Femur (tissue), 1 donor: ENCODE measurements at regions not wholly inside any gene's neighbourhood (a gene's known extent, or its start where the extent isn't known, plus 50 kb on each side); places are given as distances from the start of the nearest gene placed in this dataset.
A peak's percentile ranks its signal among the peaks of the same experiment; 100 is the strongest.

Experiments
- DNase-seq: peaks from one replicate; pipeline ENCODE4 v3.0.0-alpha.2; 2017

DNA sequence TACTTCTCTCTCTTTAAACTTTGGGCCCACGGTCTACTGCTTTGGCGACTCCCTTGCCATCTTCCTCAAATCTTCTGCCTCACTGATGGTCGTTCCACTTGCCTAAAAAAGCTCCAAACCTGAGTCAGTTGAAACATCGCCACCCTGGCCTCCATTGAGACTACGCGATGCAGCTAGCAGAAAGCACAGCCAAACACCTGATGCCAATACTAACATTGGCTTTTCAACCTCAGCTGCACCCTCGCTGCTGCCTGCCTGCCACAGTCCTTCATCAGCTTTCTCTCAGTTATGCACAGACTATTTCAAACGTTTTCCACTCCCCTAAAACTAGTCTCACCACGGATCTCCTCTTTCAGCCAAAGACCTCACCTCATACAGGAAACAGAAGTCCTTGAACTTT is 214.2 kb upstream of the TMCO5A start:
- no peak for DNase-seq

DNA sequence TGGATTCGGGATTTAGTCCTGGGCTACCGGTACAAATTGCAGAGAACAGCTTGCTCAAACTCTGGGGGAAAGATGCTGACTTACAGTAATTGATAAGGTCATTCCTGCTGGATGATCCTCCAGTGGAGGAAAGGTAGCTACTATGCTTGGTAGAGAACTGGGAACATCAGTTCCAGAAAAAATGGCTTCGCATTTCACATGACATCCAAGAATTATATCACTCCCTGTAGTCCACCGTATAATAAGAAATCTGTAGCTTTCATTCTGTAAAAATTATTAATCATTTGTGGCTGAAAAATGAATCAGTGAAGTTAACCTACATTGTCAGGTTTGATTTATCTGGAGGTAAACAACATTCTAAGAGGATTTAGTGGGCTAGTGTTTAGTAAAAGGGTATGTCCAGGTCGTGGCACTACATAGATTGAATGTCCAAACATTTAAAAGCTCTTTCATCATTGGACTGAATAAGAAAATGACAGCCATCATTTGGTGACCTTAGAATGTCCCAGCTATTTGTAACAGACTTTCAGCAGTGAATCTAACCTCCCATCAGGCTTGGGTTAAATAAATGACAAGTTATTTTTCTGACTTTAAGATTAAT is 203.2 kb upstream of the TMCO5A start:
- no peak for DNase-seq

DNA sequence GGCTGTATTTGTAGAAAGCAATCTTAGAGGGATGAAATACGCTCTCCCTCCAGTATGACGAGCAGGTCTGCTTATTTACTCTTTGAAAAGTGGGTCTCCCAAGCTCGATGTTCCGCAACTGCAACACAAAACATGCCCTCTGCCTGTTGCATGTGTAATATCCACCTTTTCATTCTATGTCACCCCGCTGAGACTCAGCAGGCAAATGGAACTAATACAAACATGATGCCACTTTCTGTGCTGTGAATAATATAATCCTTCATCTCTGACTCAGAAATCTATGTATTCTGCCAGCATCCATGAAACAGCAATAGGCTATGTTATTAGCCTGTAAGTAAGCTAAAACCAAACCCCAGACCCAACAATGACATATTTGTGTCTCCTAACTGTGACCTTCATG is 200.8 kb upstream of the TMCO5A start:
- no peak for DNase-seq

DNA sequence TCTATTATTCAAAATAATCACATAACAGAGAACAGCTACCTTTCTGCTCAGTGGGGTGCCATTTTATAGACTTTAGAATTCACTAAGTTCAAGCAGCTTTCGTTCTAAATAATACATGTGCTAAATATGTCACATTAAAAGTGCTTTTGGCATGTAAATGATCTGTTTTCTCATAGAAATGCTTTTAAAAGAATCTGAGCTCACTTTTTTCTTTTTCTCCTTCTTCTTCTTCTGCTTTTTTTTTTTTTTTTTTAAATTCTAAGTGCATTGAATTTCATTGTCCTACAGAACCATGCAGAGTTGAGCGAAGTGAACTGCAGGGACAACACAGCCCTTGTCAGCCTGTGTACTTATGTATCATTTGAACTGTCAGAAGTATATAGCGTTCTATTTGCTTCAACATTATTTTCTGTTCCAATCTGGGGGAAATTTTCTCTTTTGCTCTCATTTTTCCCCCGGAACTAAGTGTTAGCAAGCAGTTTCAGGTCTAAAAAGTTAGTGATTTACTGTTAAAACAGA is 193.8 kb upstream of the TMCO5A start:
- DNase-seq, result no peak

DNA sequence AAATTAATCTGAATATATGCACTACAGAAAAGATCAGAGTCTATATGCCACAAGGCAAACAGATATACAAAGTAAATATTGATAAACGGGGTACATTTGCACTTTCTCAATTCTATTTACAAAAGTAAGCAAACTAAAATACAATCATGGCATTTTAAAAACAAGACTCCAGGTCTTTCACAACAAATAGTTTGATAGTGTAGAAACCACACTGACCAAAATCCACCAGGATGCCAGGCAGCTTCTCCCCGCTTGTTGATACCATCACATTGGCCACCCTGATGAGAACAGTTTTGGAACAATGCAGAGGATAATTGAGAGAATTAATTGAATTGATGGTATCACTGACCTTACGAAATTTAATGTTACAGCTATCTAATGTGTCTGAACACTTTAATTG is 190.6 kb upstream of the TMCO5A start:
- no peak for DNase-seq

DNA sequence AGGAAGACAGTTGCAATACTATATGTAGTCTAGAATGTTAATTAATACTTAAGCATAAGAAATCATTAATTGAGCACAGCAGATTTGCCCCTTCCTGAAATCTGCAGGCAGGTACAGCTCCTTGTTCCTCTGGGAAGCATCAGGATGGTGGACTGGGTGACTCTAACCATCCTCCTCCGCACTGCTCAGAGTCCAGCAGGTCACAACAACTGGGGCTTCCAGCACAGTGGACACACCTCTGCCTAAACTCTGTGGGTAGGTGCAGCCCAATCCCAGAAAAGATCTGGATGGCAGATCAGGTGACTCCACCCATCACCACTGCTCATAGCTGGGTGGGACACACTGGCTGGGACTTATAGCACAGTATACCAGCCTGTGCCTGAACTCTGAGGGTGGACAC is 189.9 kb upstream of the TMCO5A start:
- no peak for DNase-seq

DNA sequence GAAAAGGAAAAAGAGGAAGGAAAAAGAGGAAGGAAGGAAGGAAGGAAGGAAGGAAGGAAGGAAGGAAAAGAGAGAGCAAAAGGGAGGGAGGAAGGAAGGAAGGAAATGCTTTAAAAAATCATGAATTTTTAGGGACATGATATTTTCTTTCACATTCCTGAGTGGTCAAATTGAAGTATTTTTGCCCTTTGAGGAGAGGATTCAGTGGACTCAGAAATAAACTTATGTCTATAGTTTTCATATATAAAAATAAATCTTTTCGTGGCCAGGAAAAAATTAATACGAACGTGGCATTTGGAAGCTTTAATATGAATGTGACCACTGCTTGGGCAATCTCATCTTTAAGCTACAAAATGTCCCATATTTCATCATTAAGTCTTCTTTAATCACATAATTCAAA is 183.0 kb upstream of the TMCO5A start:
- DNase-seq, result no peak

DNA sequence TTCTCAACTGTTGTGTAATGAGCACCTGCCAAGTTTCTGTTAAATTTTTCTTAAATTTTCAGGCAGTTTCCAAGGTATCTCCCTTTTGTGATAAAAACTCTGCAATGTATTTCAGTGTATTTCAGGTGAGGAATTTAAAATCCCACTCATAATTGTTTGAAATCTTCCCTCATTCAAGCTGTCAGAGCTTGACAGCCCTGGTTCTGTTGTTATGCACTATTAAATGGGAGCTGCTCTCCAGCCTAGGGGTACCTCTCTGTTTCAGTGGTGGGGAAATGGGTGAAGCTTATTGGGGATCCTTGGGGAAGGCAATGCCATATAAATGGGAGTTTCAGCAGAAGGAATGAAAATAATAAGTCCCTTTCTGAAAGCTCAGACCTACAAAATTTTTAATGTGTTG is 178.0 kb upstream of the TMCO5A start:
- no peak for DNase-seq

DNA sequence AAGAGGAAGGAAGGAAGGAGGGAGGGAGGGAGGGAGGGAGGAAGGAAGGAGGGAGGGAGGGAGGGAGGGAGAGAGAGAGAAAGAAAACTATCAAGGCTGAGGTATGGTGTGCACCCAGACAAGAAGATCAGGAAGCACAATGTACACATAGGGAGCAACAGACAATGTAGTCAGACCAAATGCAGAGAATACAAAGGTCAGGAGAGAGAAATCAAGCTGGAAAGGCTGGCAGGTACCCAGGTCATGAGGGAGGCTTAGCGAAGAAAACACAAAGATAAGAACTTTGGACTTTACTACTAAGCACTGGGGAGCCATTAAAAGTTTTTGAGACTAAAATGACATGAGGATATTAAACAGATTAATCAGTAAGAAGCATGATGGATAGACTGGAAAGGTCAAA is 176.0 kb upstream of the TMCO5A start:
- no peak for DNase-seq

DNA sequence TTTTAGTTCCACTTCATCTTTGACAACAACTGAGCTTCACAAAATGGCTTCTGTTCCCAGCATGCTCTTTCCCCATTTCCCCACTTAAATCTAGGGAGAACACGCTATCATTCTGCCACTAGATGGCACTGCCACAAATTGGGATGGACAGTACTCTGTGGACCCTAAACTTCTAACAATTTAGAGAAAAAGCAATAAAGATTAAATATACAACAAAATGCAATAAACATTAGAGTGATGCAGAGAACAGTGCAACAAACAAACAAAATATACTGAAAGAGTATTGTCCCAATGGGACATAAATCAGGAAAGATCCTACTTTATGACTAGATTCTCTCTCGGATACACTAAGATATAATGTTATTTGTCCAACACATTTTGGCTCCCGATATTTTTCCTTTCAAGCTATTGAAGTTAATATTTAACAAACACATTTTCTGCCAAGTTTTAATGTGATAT is 169.7 kb upstream of the TMCO5A start:
- peak; percentile 28 for DNase-seq

DNA sequence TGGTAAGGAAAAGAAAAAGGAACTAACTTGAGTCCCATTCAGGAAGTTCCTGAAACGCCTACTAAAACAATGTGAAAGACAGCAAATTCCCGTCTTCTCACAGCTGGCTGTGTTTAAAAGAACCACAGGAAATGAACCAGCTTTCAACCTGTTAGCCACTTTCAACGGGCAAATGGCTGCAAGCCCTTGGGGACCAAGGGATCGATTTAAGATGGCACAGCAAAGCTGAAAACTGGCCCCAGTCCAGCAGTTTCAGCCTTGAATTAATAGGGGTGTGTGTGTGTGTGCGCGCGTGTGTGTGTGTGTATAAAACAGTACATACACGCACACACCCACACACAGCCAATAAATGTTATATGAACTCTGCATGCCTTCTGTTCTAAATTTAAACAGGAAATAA is 168.7 kb upstream of the TMCO5A start:
- no peak for DNase-seq

DNA sequence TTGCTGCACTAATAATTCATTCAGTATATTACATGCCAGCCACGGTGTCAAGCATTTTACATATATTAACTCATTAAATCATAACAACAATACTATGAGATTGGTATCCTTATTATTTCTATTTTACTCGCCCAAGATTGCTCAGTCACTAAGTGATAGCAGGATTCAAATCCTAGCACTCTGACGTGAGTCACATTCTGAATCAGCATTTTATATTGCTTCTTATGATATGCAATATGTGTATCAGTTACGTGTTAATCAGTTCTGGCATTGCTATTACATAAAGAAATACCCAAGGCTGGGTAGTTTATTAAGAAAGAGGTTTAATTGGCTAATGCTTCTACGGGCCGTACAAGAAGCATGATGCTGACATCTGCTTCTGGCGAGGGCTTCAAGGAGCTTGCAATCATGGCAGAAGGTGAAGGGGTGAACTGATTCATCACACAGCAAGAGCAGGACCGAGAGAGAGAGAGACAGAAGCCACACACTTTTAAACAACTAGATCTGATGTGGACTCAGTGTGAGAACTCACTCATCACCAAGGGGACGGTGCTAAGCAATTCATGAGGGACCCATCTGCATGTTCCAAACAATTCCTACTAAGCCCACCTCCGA is 166.5 kb upstream of the TMCO5A start:
- no peak for DNase-seq

DNA sequence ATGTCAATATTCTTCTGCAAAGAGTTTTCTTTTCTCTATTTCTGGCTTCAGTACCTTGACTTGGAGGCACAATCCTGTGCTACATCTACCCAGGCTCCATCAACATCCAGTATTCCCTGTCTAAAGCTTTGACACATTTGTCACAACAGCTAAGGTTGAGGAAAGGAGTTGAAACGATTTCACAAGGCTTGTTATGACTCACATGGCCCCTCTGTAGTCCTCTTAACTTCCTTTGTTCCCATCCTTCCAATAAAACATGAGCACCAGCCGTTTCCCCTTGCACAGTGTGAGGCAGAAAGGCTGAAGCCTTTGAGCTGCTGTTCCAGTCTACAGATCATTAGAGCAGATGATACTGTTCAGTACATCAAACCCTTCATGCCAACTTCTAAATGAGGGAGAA is 163.0 kb upstream of the TMCO5A start:
- DNase-seq, result no peak

DNA sequence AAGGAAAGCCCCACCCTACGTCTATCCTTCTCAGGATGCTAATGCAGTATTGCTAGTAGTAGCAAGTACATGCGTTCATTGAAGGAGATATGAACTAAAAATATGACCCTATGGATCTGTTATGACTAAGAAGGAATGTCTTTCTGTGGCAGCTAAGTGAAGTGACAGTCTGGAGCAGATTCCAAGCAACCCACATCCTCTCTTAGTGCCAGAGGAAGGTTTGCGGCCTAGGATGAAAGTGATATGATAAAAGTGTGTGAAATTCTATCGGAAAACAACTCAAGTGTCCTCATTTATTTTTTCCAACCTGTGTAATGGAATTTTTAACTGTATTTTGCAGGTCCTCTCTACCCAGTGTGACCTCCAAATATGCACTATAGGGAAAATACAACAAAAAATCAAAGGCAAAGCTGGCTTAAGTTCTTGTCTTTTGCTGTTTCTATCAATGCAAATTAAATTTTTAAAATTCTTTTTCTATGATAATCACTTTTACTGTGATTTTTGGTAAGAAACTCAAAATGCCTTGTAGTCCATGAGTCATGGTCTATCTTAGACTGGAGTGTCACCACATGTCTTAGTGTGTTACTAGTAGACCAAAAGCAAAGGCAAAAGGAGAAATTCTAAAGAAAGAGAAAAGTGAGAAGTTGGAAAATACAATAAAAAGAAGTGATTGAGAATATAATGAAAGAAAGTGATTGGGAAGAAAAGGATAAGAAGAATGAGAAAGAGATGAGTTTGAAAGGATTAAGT is 161.2 kb upstream of the TMCO5A start:
- DNase-seq, result no peak

DNA sequence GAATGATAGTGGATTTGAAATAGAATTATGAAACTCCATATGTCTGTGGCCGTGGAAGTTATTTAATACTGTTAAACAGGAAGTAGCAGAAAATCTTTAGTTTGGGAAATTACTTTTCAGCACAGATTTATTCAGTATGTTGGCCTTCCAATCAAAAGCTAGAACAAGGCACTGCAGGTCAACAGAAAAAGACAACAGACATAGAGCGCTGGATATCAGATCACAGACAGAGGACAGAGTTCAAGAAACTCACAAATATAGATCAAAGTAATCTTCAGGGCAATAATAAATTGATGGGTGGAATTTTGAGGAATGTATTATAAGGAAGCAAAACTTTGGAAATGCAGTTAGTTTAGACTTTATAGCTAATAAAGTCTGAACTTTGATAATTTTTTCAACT is 159.5 kb upstream of the TMCO5A start:
- DNase-seq, result no peak

DNA sequence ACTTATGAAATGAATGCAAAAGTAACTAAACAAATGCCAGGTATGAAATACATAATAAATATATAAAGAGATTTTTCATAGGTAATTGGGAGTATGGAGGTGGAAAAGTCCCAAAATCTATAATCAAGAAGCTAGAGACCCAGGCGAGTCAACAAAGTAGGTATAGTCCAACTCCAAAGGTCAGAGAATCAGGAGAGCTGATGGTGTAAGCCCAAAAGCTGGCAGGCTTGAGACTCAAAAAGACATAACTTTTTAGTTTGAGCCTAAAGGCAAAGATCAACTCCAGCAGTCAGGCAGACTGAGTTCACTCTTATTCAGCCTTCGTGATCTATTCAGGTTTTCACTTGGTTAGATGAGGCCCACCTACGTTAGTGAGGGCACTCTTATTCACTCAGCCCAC is 157.4 kb upstream of the TMCO5A start:
- DNase-seq, result no peak

DNA sequence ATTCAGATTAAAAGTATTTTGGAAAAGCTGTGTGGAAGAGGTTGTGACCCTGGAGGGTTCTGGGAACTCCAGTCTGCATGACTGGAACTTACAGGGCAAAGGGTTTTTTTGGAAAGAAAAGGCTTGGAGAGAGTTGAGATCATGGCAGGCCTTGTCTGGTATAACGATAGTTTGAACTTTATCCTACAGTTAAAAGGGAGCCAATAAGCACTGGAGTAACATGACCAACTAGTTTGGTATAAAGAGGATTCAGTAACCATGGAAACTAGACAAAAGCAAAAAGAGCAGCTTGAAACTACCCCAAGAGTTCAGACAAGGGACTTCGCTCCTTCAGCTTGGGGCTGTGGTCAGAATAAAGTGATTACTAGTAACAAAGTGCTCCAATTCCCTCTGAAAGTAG is 151.2 kb upstream of the TMCO5A start:
- no peak for DNase-seq

DNA sequence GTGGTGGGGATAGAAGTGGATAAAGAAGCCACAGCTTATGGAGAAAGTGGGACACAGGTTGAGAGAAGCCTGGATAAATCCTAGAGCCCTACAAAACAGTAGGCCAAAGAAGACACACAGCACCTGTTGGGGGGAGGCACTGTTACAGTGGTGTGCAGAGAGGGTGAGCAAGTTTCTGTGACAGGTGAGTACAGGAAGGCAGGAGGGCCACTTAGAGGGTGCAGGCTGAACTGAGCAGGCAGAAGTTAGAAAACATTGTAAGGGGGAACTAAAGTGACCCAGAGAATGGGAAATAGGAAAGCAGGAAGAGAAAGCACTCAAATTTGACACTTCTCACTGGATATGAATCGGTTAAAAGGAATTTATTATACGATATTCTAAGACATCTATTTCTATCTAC is 146.1 kb upstream of the TMCO5A start:
- DNase-seq, result no peak

DNA sequence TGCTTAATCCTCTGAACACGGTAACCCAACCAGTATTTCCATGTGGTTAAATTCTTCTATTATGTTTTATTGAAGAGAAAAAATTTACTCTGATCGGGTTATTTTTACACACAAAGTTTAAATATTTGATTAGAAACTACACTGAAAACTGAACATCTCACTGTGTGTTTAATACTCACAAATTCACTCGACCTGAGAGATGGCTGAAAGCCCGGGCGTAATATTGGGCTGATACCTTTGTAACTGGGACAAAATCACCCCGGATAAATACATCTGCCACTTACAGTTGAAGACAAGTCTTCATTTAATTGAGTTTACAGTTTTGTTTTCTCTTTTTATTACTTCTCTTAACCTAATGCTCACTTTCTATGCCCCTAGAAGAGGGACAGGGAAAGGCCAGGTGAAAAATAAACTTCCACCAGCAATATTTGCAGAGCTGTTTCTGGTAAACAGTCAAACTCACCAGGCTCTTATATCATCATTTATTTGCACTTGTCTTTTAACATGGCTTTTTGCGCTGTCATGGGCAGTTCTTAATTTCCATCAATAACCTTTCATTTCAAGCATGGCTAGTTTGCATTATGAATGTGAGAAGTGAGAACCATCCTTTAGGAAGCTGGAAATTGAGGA is 145.6 kb upstream of the TMCO5A start:
- no peak for DNase-seq

DNA sequence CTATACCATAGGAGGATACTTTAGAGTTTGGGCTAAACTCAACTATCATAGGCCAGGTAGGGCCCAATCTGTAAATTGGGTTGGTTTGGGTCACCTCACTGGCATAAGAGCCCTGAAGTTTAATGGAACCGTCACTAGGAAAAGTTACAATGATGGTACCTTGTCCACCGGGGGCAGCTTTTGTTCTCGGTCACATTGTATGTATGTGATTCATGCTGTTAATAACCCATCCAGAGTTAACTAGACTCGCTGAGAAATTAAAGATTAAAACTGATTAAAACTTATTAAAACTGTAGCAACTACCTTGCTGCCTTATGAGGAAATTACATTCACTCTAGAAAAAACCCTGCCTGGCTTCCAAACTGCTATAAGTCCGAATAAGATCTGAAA is 145.0 kb upstream of the TMCO5A start:
- DNase-seq, result no peak

DNA sequence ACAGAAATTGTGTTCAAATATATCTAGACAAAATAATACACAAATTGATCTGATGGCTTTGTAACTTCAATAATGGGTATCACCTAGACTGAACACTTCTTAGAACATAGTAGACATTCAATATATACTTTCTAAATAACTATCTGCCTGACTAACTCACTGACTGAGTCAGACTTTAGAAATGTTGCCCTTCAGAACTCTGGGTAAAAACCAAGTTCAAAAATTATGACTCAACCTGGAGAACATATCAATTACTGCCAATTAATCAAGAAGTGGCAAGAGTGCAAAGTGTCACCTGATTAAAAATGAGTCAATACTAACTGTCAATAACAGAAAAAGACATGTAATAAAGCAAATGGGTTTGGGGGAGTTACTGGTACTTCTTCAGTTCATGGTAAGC is 144.6 kb upstream of the TMCO5A start:
- no peak for DNase-seq

DNA sequence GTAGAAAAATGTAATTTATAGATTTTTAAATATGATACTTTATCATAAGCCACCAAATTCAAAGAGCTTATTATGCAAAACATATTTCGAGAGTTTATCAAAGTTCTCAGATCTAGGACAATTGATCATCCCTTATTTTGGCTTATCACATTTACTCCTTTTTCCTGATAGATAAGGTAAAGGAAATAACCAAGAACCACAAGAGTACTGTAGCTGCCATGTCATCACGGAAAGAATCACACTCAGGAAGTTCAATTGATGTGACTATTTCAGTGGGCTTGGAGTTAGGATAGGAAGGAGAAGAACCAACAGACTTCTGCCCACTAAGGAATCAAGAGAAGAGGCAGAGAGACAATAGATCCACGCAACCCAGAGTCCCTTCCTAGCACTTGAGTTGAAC is 142.7 kb upstream of the TMCO5A start:
- no peak for DNase-seq

DNA sequence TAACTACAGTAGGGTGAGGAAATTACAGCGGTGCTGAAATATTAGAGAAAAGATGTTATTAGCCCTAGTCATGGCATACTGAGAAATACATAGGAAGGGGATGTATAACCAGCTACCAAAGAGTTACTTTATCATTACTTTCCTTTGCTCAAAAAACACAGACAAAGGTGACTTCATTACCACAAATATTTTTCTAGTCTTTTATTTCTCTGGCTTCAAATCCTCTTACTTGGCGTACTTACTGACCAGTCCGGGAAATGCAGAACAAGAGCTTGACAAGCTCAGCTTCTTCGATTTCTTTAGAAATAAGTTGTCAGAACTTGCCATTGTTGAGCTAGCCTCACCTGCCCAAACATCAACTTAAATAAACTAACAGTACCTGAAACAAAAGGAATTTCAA is 142.1 kb upstream of the TMCO5A start:
- DNase-seq, result no peak

DNA sequence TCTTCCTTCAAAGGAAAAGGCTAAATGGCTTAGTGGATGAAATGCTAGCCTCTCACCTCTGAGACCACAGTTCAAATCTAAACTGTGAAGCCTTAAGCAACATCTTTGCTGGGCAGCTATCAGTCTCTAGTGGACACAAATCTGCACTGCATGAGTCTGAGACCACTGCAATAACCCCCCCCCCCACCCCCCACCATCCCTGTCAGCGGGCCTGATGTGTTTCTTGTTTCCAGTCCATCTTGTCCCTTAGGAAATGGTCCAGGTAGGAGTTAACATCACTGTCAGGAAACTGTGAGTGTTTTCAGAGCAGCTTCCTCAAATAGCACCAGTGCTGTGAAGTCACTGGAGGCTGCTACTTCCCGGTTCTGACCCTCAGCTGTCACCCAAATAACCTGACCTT is 140.6 kb upstream of the TMCO5A start:
- no peak for DNase-seq
